Skeletal muscle satellite cell (primary cell): ENCODE measurements at regions not wholly inside any gene's neighbourhood (a gene's known extent, or its start where the extent isn't known, plus 50 kb on each side); places are given as distances from the start of the nearest gene placed in this dataset.

ENCODE experiments used
- H3K27me3 ChIP-seq: 2 replicates; pipeline ENCODE4 v1.7.0; 2013; ENCODE audit warnings: low read length; ENCODE audit not compliant: control insufficient read depth, insufficient read depth
- H3K36me3 ChIP-seq: 2 replicates; pipeline ENCODE4 v1.7.0; 2013; ENCODE audit warnings: mild to moderate bottlenecking, control low read depth, low read length; ENCODE audit not compliant: insufficient read depth
- H3K4me1 ChIP-seq: 2 replicates; pipeline ENCODE4 v1.7.0; 2013; ENCODE audit warnings: low read length; ENCODE audit not compliant: control insufficient read depth, insufficient read depth
- H3K4me2 ChIP-seq: 2 replicates; pipeline ENCODE4 v1.7.0; 2013; ENCODE audit warnings: mild to moderate bottlenecking, low read length
- H3K4me3 ChIP-seq: 2 replicates; pipeline ENCODE4 v1.7.0; 2013; ENCODE audit warnings: low read length
- H3K9ac ChIP-seq: 2 replicates; pipeline ENCODE4 v1.7.0; 2013; ENCODE audit warnings: mild to moderate bottlenecking, low read depth, low read length, moderate library complexity
- H3K9me3 ChIP-seq: replicated peaks from 2 replicates; pipeline ENCODE4 v1.7.0; 2013; ENCODE audit warnings: mild to moderate bottlenecking, control low read depth, low read length

- Histone ChIP-seq H3K4me1 (no peaks in the 10 kb centered on the region), H3K27me3 (no peaks in the 10 kb centered on the region), H3K9me3 (no peaks in the 10 kb centered on the region), H3K9ac (no peak overlapping the region), H3K4me3 (no peak overlapping the region), H3K4me2 (no peak overlapping the region), H3K36me3 (no peaks in the 10 kb centered on the region)
Observed at GRCh38 chr12:84785281-84785680, 127.3 kb downstream of the SLC6A15 start.

GRCh38 chr12:84779169-84779568 is 133.4 kb downstream of the SLC6A15 start:
- H3K4me3 ChIP-seq: no peak overlapping the region
- no peaks in the 10 kb centered on the region for H3K36me3 ChIP-seq
- H3K9ac ChIP-seq: no peak overlapping the region
- H3K27me3 ChIP-seq: no peaks in the 10 kb centered on the region
- H3K4me2 ChIP-seq: no peak overlapping the region
- H3K4me1 ChIP-seq: no peaks in the 10 kb centered on the region
- H3K9me3 ChIP-seq: no peaks in the 10 kb centered on the region

GRCh38 chr12:84772281-84772680 is 140.3 kb downstream of the SLC6A15 start:
- H3K9me3 ChIP-seq: no peaks in the 10 kb centered on the region
- H3K36me3 ChIP-seq: no peaks in the 10 kb centered on the region
- no peak overlapping the region for H3K4me2 ChIP-seq
- H3K27me3 ChIP-seq: no peaks in the 10 kb centered on the region
- no peak overlapping the region for H3K4me3 ChIP-seq
- no peak overlapping the region for H3K9ac ChIP-seq
- H3K4me1 ChIP-seq: peaks cover 6% of the 10 kb centered on the region

- no peak overlapping the region for H3K4me3 ChIP-seq
- H3K9ac ChIP-seq: no peak overlapping the region
- H3K27me3 ChIP-seq: no peaks in the 10 kb centered on the region
- no peaks in the 10 kb centered on the region for H3K9me3 ChIP-seq
- H3K36me3 ChIP-seq: no peaks in the 10 kb centered on the region
- no peak overlapping the region for H3K4me2 ChIP-seq
- peaks cover 4% of the 10 kb centered on the region for H3K4me1 ChIP-seq
Observed at GRCh38 chr12:84767079-84767478, 145.5 kb downstream of the SLC6A15 start.

GRCh38 chr12:84766375-84766774 is 146.2 kb downstream of the SLC6A15 start:
- Histone ChIP-seq H3K4me2 (no peak overlapping the region), H3K9ac (no peak overlapping the region), H3K27me3 (no peaks in the 10 kb centered on the region), H3K4me3 (no peak overlapping the region), H3K9me3 (no peaks in the 10 kb centered on the region), H3K4me1 (peaks cover 3% of the 10 kb centered on the region), H3K36me3 (no peaks in the 10 kb centered on the region)

- Histone ChIP-seq H3K36me3 (no peaks in the 10 kb centered on the region), H3K4me1 (peaks cover 3% of the 10 kb centered on the region), H3K9me3 (no peaks in the 10 kb centered on the region), H3K27me3 (no peaks in the 10 kb centered on the region), H3K4me2 (no peak overlapping the region), H3K4me3 (no peak overlapping the region), H3K9ac (no peak overlapping the region)
Observed at GRCh38 chr12:84764001-84764400, 148.6 kb downstream of the SLC6A15 start.

- Histone ChIP-seq H3K4me2 (no peak overlapping the region), H3K4me3 (no peak overlapping the region), H3K36me3 (no peaks in the 10 kb centered on the region), H3K4me1 (peaks cover 5% of the 10 kb centered on the region), H3K27me3 (no peaks in the 10 kb centered on the region), H3K9me3 (no peaks in the 10 kb centered on the region), H3K9ac (no peak overlapping the region)
Observed at GRCh38 chr12:84763107-84763506, 149.5 kb downstream of the SLC6A15 start.

GRCh38 chr12:84760091-84760865 is 152.3 kb downstream of the SLC6A15 start:
- H3K4me2 ChIP-seq: no peak overlapping the region
- H3K4me1 ChIP-seq: peaks cover 9% of the 10 kb centered on the region
- H3K4me3 ChIP-seq: no peak overlapping the region
- no peaks in the 10 kb centered on the region for H3K27me3 ChIP-seq
- no peaks in the 10 kb centered on the region for H3K9me3 ChIP-seq
- no peak overlapping the region for H3K9ac ChIP-seq
- H3K36me3 ChIP-seq: no peaks in the 10 kb centered on the region

GRCh38 chr12:84757978-84758377 is 154.6 kb downstream of the SLC6A15 start:
- peaks cover 6% of the 10 kb centered on the region for H3K4me1 ChIP-seq
- H3K36me3 ChIP-seq: no peaks in the 10 kb centered on the region
- H3K9me3 ChIP-seq: no peaks in the 10 kb centered on the region
- no peak overlapping the region for H3K9ac ChIP-seq
- H3K4me2 ChIP-seq: no peak overlapping the region
- H3K4me3 ChIP-seq: no peak overlapping the region
- H3K27me3 ChIP-seq: no peaks in the 10 kb centered on the region

GRCh38 chr12:84756961-84757360 is 155.6 kb downstream of the SLC6A15 start:
- no peaks in the 10 kb centered on the region for H3K9me3 ChIP-seq
- H3K9ac ChIP-seq: no peak overlapping the region
- H3K36me3 ChIP-seq: no peaks in the 10 kb centered on the region
- H3K4me2 ChIP-seq: no peak overlapping the region
- peaks cover 6% of the 10 kb centered on the region for H3K4me1 ChIP-seq
- H3K4me3 ChIP-seq: no peak overlapping the region
- no peaks in the 10 kb centered on the region for H3K27me3 ChIP-seq

GRCh38 chr12:84745127-84745526 is 167.5 kb downstream of the SLC6A15 start:
- Histone ChIP-seq H3K4me1 (no peaks in the 10 kb centered on the region), H3K9me3 (no peaks in the 10 kb centered on the region), H3K36me3 (no peaks in the 10 kb centered on the region), H3K4me2 (no peak overlapping the region), H3K4me3 (no peak overlapping the region), H3K27me3 (no peaks in the 10 kb centered on the region), H3K9ac (no peak overlapping the region)

GRCh38 chr12:84741692-84742091 is 170.9 kb downstream of the SLC6A15 start:
- H3K27me3 ChIP-seq: no peaks in the 10 kb centered on the region
- peaks cover 8% of the 10 kb centered on the region for H3K4me1 ChIP-seq
- no peaks in the 10 kb centered on the region for H3K9me3 ChIP-seq
- H3K4me2 ChIP-seq: no peak overlapping the region
- no peaks in the 10 kb centered on the region for H3K36me3 ChIP-seq
- no peak overlapping the region for H3K9ac ChIP-seq
- no peak overlapping the region for H3K4me3 ChIP-seq
